ENCODE measurements at regions not wholly inside any gene's neighbourhood (a gene's known extent, or its start where the extent isn't known, plus 50 kb on each side); places are given as distances from the start of the nearest gene placed in this dataset.

- no peak for TF ChIP-seq POLR2A (IDR thresholded peaks at IDR 0.05)
- no peak for TF ChIP-seq POLR2AphosphoS5 (IDR thresholded peaks at IDR 0.05)
These were observed 230.1 kb downstream of the ERMARD start for GRCh38 chr6:169981568-169981967.
